ENCODE measurements at regions not wholly inside any gene's neighbourhood (a gene's known extent, or its start where the extent isn't known, plus 50 kb on each side); places are given as distances from the start of the nearest gene placed in this dataset.

DNA sequence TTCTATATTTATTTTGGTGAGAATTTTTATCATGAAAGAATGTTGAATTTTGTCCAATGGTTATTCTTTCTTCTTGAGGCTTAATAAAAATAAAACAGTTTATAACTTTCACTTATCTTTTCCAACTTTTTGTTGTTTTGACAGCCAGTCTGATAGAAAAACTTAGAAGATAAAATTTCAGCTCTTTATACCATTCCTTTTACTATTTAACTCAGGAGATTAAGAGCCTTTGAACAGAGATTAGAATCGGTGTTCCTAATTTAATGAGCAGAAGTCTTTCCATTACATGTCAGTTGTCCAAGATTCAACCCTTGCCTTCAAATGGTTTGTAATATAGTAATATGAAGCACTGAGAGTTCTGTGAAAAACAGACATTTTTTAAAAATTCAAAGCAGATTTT lies 97.8 kb upstream of the SEC61G start:
- no peak for DNase-seq

- DNase-seq: no peak
Observed at GRCh38 chr7:54857294-54857693, 98.3 kb upstream of the SEC61G start.

- DNase-seq: no peak
Observed at GRCh38 chr7:54858008-54858692, 99.1 kb upstream of the SEC61G start.

- DNase-seq: no peak
Observed at GRCh38 chr7:54859066-54859465, 100.1 kb upstream of the SEC61G start.

DNA sequence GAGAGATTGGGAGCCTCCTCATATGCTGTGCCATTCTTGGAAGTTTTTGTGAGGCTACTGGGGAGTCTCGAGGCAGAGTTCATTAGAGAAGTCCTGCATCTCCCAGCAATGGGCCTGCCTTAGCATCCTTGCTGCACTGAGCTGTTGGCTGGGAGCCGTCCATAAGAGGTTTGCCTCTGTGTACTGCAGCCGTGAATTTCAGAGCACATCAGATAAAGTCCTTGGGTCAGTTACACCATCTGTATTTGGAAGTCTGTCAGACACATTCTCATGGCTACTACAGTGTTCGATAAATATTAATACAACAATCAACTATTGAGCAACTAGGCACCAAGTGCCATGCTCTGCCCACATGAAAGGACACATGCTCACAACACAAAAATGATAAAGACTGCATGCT lies 100.5 kb upstream of the SEC61G start:
- no peak for DNase-seq

DNA sequence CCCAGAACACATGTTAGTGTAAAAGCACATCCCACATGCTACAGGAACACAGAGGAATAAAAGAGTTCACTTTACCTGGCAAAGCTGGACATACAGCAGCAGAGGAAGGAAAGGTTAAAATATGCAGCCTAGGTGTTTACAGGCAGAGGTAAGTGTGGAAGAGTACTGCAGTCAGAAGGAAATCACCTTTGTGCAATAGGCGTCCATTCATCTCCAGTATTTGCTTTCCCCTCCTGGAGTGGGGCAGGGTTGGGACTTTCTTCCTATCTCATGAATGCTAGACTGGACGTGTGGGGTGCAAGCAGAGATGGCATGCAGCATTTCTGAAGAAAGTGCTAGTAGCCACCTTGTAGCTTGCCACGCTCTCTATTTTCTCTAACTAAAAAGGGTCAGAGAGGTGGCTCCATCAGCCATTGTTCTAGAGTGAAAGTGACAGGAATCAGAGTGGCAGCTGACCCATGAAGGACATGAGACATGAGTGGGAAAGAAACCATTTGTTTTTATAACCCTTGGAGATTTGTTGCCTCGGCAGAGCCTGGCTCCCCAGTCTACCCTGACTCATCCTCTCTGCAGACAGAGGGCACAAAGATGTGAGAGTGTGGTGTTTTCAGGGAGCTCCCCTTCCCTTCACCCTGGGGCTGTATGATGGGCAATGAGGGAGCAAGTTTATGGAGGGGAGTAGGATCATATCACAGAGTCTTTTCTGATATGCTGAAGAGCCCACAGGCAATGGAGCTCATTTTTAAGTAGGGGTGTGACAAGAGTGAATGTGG lies 101.2 kb upstream of the SEC61G start:
- no peak for DNase-seq

DNA sequence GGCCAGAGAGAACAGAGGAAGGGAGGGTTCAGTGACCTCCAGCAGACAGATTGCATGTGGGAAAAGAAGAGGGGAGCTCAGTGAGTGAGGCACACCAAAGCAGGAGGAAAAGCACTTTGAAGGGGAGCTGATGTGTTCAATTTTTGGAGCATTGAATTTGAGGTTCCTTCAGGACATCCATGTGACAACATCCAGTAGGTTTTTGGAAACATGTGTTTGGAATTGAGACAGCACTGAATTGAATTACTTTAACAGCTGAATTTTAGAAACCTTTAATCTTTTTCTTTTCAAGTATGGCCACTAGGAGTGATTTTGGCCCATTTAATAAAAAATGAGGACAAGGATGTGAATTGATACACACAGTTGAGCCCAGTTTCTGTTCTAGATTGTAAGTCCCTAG lies 101.8 kb upstream of the SEC61G start:
- no peak for DNase-seq

DNA sequence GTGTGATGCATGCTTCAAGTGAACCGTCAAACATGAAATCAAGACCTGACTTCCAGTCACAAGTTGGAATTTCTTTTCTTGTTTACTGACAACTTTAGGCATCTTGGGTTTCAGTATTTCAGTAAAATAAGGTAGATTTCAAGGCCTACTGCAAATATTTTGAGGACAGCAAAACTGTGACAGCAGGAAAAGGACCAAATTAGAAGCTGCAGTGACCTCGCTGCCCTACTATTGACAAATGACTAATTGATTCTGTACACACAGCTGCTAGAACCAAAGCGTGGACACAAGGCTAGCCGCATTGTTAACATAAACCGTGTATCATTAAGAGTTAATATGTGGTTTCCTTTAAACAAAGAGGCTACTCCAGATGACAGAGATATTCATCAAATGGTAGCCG lies 105.7 kb upstream of the SEC61G start:
- no peak for DNase-seq

GRCh38 chr7:54869523-54869922 lies 110.5 kb upstream of the SEC61G start:
- DNase-seq: no peak

- no peak for DNase-seq
Observed at GRCh38 chr7:54874804-54875203, 115.8 kb upstream of the SEC61G start.

DNA sequence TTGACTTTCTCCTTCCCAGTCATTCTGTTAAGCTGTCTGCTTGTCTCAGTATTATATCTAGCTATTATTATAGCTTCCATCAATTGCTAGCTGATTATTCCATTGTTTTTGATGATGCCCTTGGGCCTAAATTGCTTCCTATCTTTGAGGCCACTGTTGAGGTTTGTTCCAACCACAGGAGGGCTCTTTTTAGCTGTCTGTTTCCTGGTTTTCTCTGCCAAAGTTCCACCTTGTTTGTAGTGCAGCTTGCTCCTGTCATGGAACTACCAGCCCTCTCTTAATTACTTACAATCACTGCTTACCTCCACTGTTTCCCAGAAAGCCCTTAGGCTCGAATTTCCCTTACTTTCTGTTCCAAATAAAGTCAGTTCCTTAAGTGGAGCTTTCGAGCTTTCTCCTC lies 118.7 kb upstream of the SEC61G start:
- DNase-seq: no peak

DNA sequence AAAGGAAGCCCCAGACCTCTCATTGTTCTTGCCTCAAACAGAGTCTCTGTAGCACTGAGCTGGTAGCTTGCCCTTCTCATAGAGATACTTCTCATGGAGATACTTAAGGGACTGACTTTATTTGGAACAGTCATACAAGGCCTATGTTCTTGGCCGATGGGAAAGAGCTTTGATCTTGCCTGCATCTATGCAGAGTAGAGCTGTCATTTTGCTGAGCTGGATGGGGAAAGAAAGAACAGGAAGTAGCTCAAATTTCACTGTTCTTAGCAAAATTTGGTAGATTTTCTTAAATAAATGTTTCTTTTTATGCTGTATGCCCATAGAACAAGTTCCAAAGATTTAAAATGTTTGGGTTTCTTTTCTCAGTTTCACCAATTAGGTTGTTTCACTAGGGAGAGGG lies 119.3 kb upstream of the SEC61G start:
- no peak for DNase-seq

GRCh38 chr7:54879776-54880175 lies 120.8 kb upstream of the SEC61G start:
- no peak for DNase-seq

DNA sequence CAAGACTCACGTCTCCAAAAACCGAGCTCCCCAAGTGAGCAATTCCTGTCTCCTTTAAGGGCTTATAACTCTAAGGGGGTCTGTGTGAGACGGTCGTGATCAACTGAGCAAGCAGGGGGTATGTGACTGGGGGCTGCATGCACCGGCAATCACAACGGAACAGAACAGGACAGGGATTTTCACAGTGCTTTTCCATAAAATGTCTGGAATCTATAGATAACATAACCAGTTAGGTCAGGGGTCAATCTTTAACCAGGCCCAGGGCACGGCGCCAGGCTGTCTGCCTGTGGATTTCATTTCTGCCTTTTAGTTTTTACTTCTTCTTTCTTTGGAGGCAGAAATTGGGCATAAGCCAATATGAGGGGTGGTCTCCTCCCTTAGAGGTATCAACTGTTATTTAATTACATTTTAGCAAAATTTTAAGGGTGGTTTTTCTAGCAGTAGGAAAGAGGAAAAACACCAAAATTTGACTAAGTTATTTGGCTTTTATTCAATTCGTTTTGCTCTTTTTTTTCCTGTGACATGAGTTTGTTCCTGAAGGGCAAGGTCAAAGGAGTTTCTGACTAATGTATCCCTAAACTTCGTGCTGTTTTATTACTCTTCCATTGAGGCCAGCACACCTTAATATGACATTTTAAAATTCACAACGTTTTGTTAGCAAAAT lies 121.4 kb upstream of the SEC61G start:
- no peak for DNase-seq

- DNase-seq: no peak
Observed at GRCh38 chr7:54881816-54882520, 123.0 kb upstream of the SEC61G start.

- DNase-seq: no peak
Observed at GRCh38 chr7:54882694-54883093, 123.7 kb upstream of the SEC61G start.

DNA sequence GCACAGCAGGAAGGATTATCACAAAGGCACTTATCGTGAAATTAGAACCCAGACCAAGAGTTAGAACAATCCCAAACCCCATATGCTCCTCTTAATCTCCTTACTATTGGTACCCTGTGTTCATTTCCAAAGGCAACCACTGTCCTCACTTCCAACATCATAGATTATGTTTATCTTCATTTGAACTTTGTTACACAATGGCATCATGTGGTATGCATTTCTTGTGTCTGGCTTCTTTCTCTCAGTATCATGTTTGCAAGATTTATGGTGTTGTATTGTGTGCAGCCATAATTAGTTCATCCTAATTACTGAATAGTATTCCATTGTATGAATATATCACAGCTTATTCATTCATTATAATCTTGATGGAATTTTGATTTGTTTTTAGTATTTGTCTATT lies 124.6 kb upstream of the SEC61G start:
- DNase-seq: no peak

- no peak for DNase-seq
Observed at GRCh38 chr7:54885285-54885684, 126.3 kb upstream of the SEC61G start.

- no peak for DNase-seq
Observed at GRCh38 chr7:54888067-54888733, 129.2 kb upstream of the SEC61G start.

GRCh38 chr7:54888734-54889082 lies 129.7 kb upstream of the SEC61G start:
- DNase-seq: no peak

- no peak for DNase-seq
Observed at GRCh38 chr7:54897891-54898290, 120.9 kb upstream of the EGFR start.

DNA sequence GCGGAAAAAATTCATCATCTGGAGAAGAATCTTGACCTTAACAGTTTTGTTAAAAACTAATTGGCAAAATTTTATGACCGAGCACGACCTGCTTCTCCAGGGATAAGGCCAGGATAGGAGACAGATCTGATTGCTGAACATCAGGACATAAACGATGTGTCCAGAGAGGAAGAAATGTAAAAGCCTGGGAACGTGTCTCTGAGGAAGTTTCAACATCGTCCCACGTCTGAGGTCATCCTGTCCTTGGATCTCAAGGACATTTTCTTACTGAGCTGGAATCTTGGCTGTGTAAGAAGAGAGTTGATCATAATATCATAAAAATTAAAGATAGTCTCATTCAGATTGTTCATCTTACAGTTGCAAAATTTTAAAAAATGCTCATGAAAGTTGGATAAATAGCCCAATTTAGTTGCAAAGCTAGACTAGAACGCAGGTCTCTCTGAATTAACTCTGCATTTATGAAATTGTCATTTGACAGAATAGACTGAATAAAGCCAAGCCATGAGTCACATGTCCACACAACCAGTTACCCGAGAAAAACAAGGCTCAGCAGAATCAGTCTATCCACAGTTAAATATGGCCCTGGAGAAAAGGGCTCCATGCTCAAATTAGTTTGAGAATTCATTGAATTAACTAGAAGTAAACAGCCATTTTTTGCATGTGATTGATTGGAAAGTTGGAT lies 120.0 kb upstream of the EGFR start:
- DNase-seq: no peak

GRCh38 chr7:54901840-54902239 lies 117.0 kb upstream of the EGFR start:
- no peak for DNase-seq

All from NCI-H2171 treated with DMSO at 0.1 percent for 48 hours (cell line).